ENCODE measurements at regions not wholly inside any gene's neighbourhood (a gene's known extent, or its start where the extent isn't known, plus 50 kb on each side); places are given as distances from the start of the nearest gene placed in this dataset.

GRCh38 chr3:162193148-162194095 is 696.8 kb downstream of the OTOL1 start:
- no peaks in the 10 kb centered on the region for H3K9me3 ChIP-seq (ENCODE audit: control insufficient read depth in 1 of 2, insufficient read depth in 1 of 2, low read depth in 1 of 2, low read length in 2 of 2)
- ATAC-seq: no peak
- ChIA-PET POLR2A (no interaction called here), RAD21 (ENCODE audit: low non-redundant PET in 1 of 2, low total read pairs in 2 of 2, uncharacterized antibody in 2 of 2, unreplicated experiment in 2 of 2) (no interaction called here), CTCF (no interaction called here)
- intact Hi-C loops (cut with micrococcal nuclease): no loop called here
- H2AFZ ChIP-seq (ENCODE audit: low read depth, low read length, poor library complexity, severe bottlenecking): no peak overlapping the region
- H3K9me2 ChIP-seq (ENCODE audit: insufficient read depth): no peaks in the 10 kb centered on the region
- H3K9ac ChIP-seq (ENCODE audit: low read length): no peak overlapping the region
- no peak overlapping the region for H3K4me2 ChIP-seq (ENCODE audit: low read length)
- no peak overlapping the region for H3K27ac ChIP-seq (ENCODE audit: low read depth, low read length)
- no peaks in the 10 kb centered on the region for H3K79me2 ChIP-seq (ENCODE audit: insufficient read depth, low read length)
- no peak for DNase-seq (ENCODE audit: low read depth, low spot score)
- no peaks in the 10 kb centered on the region for H4K20me1 ChIP-seq (ENCODE audit: insufficient read depth)
- H3K4me3 ChIP-seq (replicated peaks in 1 of 2; ENCODE audit: low read depth in 1 of 2, low read length in 2 of 2): no peak overlapping the region
- TF ChIP-seq ZFX (IDR thresholded peaks at IDR 0.05) (no peak), ELF1 (IDR thresholded peaks at IDR 0.05; ENCODE audit: borderline replicate concordance, low read depth) (no peak), ATF3 (IDR thresholded peaks at IDR 0.05) (no peak), EZH2phosphoT487 (IDR thresholded peaks at IDR 0.05; ENCODE audit: borderline replicate concordance) (no peak), RAD21 (IDR thresholded peaks at IDR 0.05; ENCODE audit: low read depth) (no peak)
- no TSS peak for BruUV-seq (replicated peaks)
- no peaks in the 10 kb centered on the region for H3K27me3 ChIP-seq (ENCODE audit: insufficient read depth, low read length)
- no peaks in the 10 kb centered on the region for H3K36me3 ChIP-seq (ENCODE audit: control insufficient read depth in 1 of 2, insufficient read depth in 2 of 2, low read length in 2 of 2)
- no peaks in the 10 kb centered on the region for H3K4me1 ChIP-seq (ENCODE audit: control insufficient read depth in 1 of 2, insufficient read depth in 2 of 2, low read length in 2 of 2)

- BruUV-seq (replicated peaks): no TSS peak
- Histone ChIP-seq H3K27me3 (ENCODE audit: insufficient read depth, low read length) (no peaks in the 10 kb centered on the region), H4K20me1 (ENCODE audit: insufficient read depth) (no peaks in the 10 kb centered on the region), H3K4me2 (ENCODE audit: low read length) (no peak overlapping the region), H3K9me2 (ENCODE audit: insufficient read depth) (no peaks in the 10 kb centered on the region), H3K27ac (ENCODE audit: low read depth, low read length) (no peak overlapping the region), H3K4me1 (ENCODE audit: control insufficient read depth in 1 of 2, insufficient read depth in 2 of 2, low read length in 2 of 2) (no peaks in the 10 kb centered on the region), H3K79me2 (ENCODE audit: insufficient read depth, low read length) (no peaks in the 10 kb centered on the region), H2AFZ (ENCODE audit: low read depth, low read length, poor library complexity, severe bottlenecking) (no peak overlapping the region), H3K9ac (ENCODE audit: low read length) (no peak overlapping the region), H3K36me3 (ENCODE audit: control insufficient read depth in 1 of 2, insufficient read depth in 2 of 2, low read length in 2 of 2) (no peaks in the 10 kb centered on the region), H3K4me3 (replicated peaks in 1 of 2; ENCODE audit: low read depth in 1 of 2, low read length in 2 of 2) (no peak overlapping the region), H3K9me3 (ENCODE audit: control insufficient read depth in 1 of 2, insufficient read depth in 1 of 2, low read depth in 1 of 2, low read length in 2 of 2) (no peaks in the 10 kb centered on the region)
- POLR2A ChIA-PET: no interaction called here
- intact Hi-C loops (cut with micrococcal nuclease): no loop called here
- DNase-seq (ENCODE audit: low read depth, low spot score) (no peak), ATAC-seq (no peak)
- CTCF ChIA-PET: no interaction called here
- RAD21 ChIA-PET (ENCODE audit: low non-redundant PET in 1 of 2, low total read pairs in 2 of 2, uncharacterized antibody in 2 of 2, unreplicated experiment in 2 of 2): no interaction called here
- TF ChIP-seq YY1 (IDR thresholded peaks at IDR 0.05; ENCODE audit: extremely low read depth, insufficient replicate concordance, low read depth, low read length): no peak
- TF ChIP-seq ZFX (IDR thresholded peaks at IDR 0.05): no peak
- no peak for TF ChIP-seq ELF1 (IDR thresholded peaks at IDR 0.05; ENCODE audit: borderline replicate concordance, low read depth)
- no peak for TF ChIP-seq SRF (IDR thresholded peaks at IDR 0.05; ENCODE audit: low read depth)
- no peak for TF ChIP-seq ATF3 (IDR thresholded peaks at IDR 0.05)
- TF ChIP-seq ZNF274 (IDR thresholded peaks at IDR 0.05; ENCODE audit: low read depth, low read length): no peak
- no peak for TF ChIP-seq TCF7L2 (IDR thresholded peaks at IDR 0.05; ENCODE audit: borderline replicate concordance, extremely low read depth, insufficient read depth, insufficient read length)
- TF ChIP-seq REST (IDR thresholded peaks at IDR 0.05; ENCODE audit: low read depth): no peak
- no peak for TF ChIP-seq EGR1 (IDR thresholded peaks at IDR 0.05; ENCODE audit: low read depth)
- no peak for TF ChIP-seq SIN3A (IDR thresholded peaks at IDR 0.05; ENCODE audit: low read depth)
- no peak for TF ChIP-seq MAX (IDR thresholded peaks at IDR 0.05)
- TF ChIP-seq SP1 (IDR thresholded peaks at IDR 0.05; ENCODE audit: low read depth): no peak
- TF ChIP-seq CBX3 (IDR thresholded peaks at IDR 0.05; ENCODE audit: low read depth): no peak
Observed at GRCh38 chr3:162195147-162195546, 698.5 kb downstream of the OTOL1 start.

Data from HCT116 (cell line).